HEK293 (cell line): ENCODE measurements at regions not wholly inside any gene's neighbourhood (a gene's known extent, or its start where the extent isn't known, plus 50 kb on each side); places are given as distances from the start of the nearest gene placed in this dataset.

Experiments used
- CTCF ChIA-PET: fragments of 350-600 bp; formaldehyde crosslinking; extraction: SDS; loops from one replicate; lab custom pipeline; 2021; ENCODE audit warnings: antibody characterized with exemption; lab: Yijun Ruan, JAX
- POLR2A ChIA-PET: fragments of 300-600 bp; formaldehyde crosslinking; extraction: SDS; loops from one replicate; lab custom pipeline; 2020; ENCODE audit warnings: antibody characterized with exemption, inconsistent platforms; lab: Yijun Ruan, JAX
- H3K27ac ChIP-seq: fragments of 200-500 bp; sonication (Bioruptor generic); 2 replicates; pipeline ENCODE4 v1.5.1; 2014; ENCODE audit warnings: low read depth, low read length, control low read depth, inconsistent platforms; ENCODE audit errors: extremely low read depth
- H3K36me3 ChIP-seq, 2 experiments: fragments of 200-500 bp in 1 of 2; sonication (Bioruptor generic) in 1 of 2; 1 replicate in 1 of 2; 2 replicates in 1 of 2; pipeline ENCODE4 v1.5.1; 2014 to 2017; ENCODE audit warnings: inconsistent platforms in 2 of 2, low read length in 2 of 2; ENCODE audit not compliant: control insufficient read depth in 2 of 2, insufficient read depth in 1 of 2
- H3K4me1 ChIP-seq: fragments of 200-500 bp; sonication (Bioruptor generic); 2 replicates; pipeline ENCODE4 v1.5.1; 2014; ENCODE audit warnings: mild to moderate bottlenecking, low read length, inconsistent platforms; ENCODE audit not compliant: control insufficient read depth, insufficient read depth
- H3K4me3 ChIP-seq: 2 replicates; pipeline ENCODE4 v1.5.1; 2011; ENCODE audit warnings: low read depth, mild to moderate bottlenecking, control low read depth, low read length, moderate library complexity
- H3K9me3 ChIP-seq: fragments of 200-500 bp; sonication (Bioruptor generic); 2 replicates; pipeline ENCODE4 v1.5.1; 2014; ENCODE audit warnings: low read depth, low read length, inconsistent platforms; ENCODE audit not compliant: control insufficient read depth, insufficient read depth
- AEBP2 ChIP-seq: fragments of 450-650 bp; formaldehyde crosslinking; IDR thresholded peaks from 2 replicates; pipeline ENCODE4 v1.5.1; 2016; ENCODE audit warnings: missing biosample characterization, missing genetic modification characterization, borderline replicate concordance
- IKZF3 ChIP-seq: fragments of 450-650 bp; IDR thresholded peaks from 2 replicates; pipeline ENCODE4 v1.5.0; 2018; ENCODE audit warnings: missing biosample characterization, mild to moderate bottlenecking, missing genetic modification characterization, moderate library complexity
- MEIS1 ChIP-seq: sonication (generic); formaldehyde crosslinking; IDR thresholded peaks from 2 replicates; pipeline ENCODE4 v1.8.1; 2022; ENCODE audit warnings: missing genetic modification reagents, mild to moderate bottlenecking, borderline replicate concordance
- MYNN ChIP-seq: fragments of 450-650 bp; formaldehyde crosslinking; IDR thresholded peaks from 2 replicates; pipeline ENCODE4 v1.5.1; 2016; ENCODE audit warnings: missing biosample characterization, missing genetic modification characterization, borderline replicate concordance
- MZF1 ChIP-seq: fragments of 450-650 bp; formaldehyde crosslinking; IDR thresholded peaks from 2 replicates; pipeline ENCODE4 v1.5.1; 2017; ENCODE audit warnings: missing biosample characterization, missing genetic modification characterization, borderline replicate concordance
- PRDM6 ChIP-seq: fragments of 450-650 bp; formaldehyde crosslinking; IDR thresholded peaks from 2 replicates; pipeline ENCODE4 v1.5.1; 2017; ENCODE audit warnings: missing biosample characterization, missing genetic modification characterization
- SCRT2 ChIP-seq: fragments of 450-650 bp; formaldehyde crosslinking; IDR thresholded peaks from 2 replicates; pipeline ENCODE4 v1.5.1; 2016; ENCODE audit warnings: missing biosample characterization, missing genetic modification characterization
- YY1 ChIP-seq: fragments of 450-650 bp; formaldehyde crosslinking; IDR thresholded peaks from 2 replicates; pipeline ENCODE4 v1.5.1; 2018; ENCODE audit warnings: missing biosample characterization, missing genetic modification characterization
- YY2 ChIP-seq: fragments of 450-650 bp; formaldehyde crosslinking; IDR thresholded peaks from 2 replicates; pipeline ENCODE4 v1.5.1; 2016; ENCODE audit warnings: missing biosample characterization, missing genetic modification characterization
- ZBTB17 ChIP-seq: fragments of 450-650 bp; formaldehyde crosslinking; IDR thresholded peaks from 2 replicates; pipeline ENCODE4 v1.5.1; 2016; ENCODE audit warnings: missing biosample characterization, missing genetic modification characterization
- ZBTB26 ChIP-seq: fragments of 450-650 bp; formaldehyde crosslinking; optimal IDR thresholded peaks from 2 replicates; pipeline ENCODE3; 2016; ENCODE audit warnings: missing biosample characterization, mild to moderate bottlenecking, missing genetic modification characterization
- ZEB2 ChIP-seq: fragments of 450-650 bp; formaldehyde crosslinking; IDR thresholded peaks from 2 replicates; pipeline ENCODE4 v1.5.1; 2016; ENCODE audit warnings: missing biosample characterization, missing genetic modification characterization
- ZNF155 ChIP-seq: fragments of 450-650 bp; formaldehyde crosslinking; IDR thresholded peaks from 2 replicates; pipeline ENCODE4 v1.5.1; 2016; ENCODE audit warnings: missing biosample characterization, missing genetic modification characterization
- ZNF175 ChIP-seq: fragments of 450-650 bp; formaldehyde crosslinking; IDR thresholded peaks from 2 replicates; pipeline ENCODE4 v1.5.1; 2016; ENCODE audit warnings: missing biosample characterization, missing genetic modification characterization
- ZNF223 ChIP-seq: fragments of 450-650 bp; formaldehyde crosslinking; IDR thresholded peaks from 2 replicates; pipeline ENCODE4 v1.5.1; 2016; ENCODE audit warnings: missing biosample characterization, missing genetic modification characterization
- ZNF280D ChIP-seq: fragments of 450-650 bp; formaldehyde crosslinking; IDR thresholded peaks from 2 replicates; pipeline ENCODE4 v1.5.1; 2016; ENCODE audit warnings: missing biosample characterization, missing genetic modification characterization
- ZNF426 ChIP-seq: fragments of 450-650 bp; formaldehyde crosslinking; IDR thresholded peaks from 2 replicates; pipeline ENCODE4 v1.5.1; 2017; ENCODE audit warnings: missing biosample characterization, missing genetic modification characterization, mild to moderate bottlenecking, inconsistent platforms, moderate library complexity
- ZNF473 ChIP-seq: fragments of 450-650 bp; formaldehyde crosslinking; IDR thresholded peaks from 2 replicates; pipeline ENCODE4 v1.5.1; 2017; ENCODE audit warnings: missing biosample characterization, missing genetic modification characterization
- ZNF510 ChIP-seq: fragments of 450-650 bp; formaldehyde crosslinking; IDR thresholded peaks from 2 replicates; pipeline ENCODE4 v1.5.1; 2018; ENCODE audit warnings: mild to moderate bottlenecking, missing genetic modification characterization, missing biosample characterization; ENCODE audit not compliant: insufficient replicate concordance
- ZNF561 ChIP-seq: fragments of 450-650 bp; IDR thresholded peaks from 2 replicates; pipeline ENCODE4 v1.5.1; 2018; ENCODE audit warnings: missing biosample characterization, missing genetic modification characterization, borderline replicate concordance
- ZNF621 ChIP-seq: fragments of 450-650 bp; formaldehyde crosslinking; IDR thresholded peaks from 2 replicates; pipeline ENCODE4 v1.5.1; 2017; ENCODE audit warnings: missing biosample characterization, missing genetic modification characterization
- ZNF76 ChIP-seq: fragments of 450-650 bp; formaldehyde crosslinking; IDR thresholded peaks from 2 replicates; pipeline ENCODE4; 2016; ENCODE audit warnings: low read depth, missing biosample characterization, missing genetic modification characterization, borderline replicate concordance
- ZNF791 ChIP-seq: fragments of 450-650 bp; formaldehyde crosslinking; IDR thresholded peaks from 2 replicates; pipeline ENCODE4 v1.5.1; 2016; ENCODE audit warnings: missing biosample characterization, missing genetic modification characterization
- ZNF792 ChIP-seq: fragments of 450-650 bp; formaldehyde crosslinking; IDR thresholded peaks from 2 replicates; pipeline ENCODE4 v1.5.1; 2016; ENCODE audit warnings: missing biosample characterization, missing genetic modification characterization
- ZSCAN4 ChIP-seq: fragments of 450-650 bp; formaldehyde crosslinking; IDR thresholded peaks from 2 replicates; pipeline ENCODE4 v1.5.1; 2017; ENCODE audit warnings: missing biosample characterization, missing genetic modification characterization

- CTCF ChIA-PET: interaction anchor here (0.5 to 1.8 kb wide), 2 partner anchors 25 to 691 kb away, joined by 3 to 8 read pairs; no protein-coding TSS in a partner anchor
- no peak for TF ChIP-seq AEBP2 (tag by site-specific recombination)
- no peak for TF ChIP-seq ZNF223 (tag by site-specific recombination)
- TF ChIP-seq ZNF426: no peak
- no peak for TF ChIP-seq ZBTB26 (tag by site-specific recombination)
- no peak for TF ChIP-seq YY2
- TF ChIP-seq ZNF792 (tag by site-specific recombination): no peak
- TF ChIP-seq ZNF621 (tag by site-specific recombination): no peak
- TF ChIP-seq ZNF155 (tag by site-specific recombination): no peak
- TF ChIP-seq ZNF791 (tag by site-specific recombination): no peak
- TF ChIP-seq IKZF3 (tag by site-specific recombination): no peak
- no peak for TF ChIP-seq MYNN (tag by site-specific recombination)
- no peak for TF ChIP-seq MEIS1 (CRISPR knock-in tag)
- no peaks in the 10 kb centered on the region for H3K4me1 ChIP-seq
- POLR2A ChIA-PET: no interaction called here
- no peaks in the 10 kb centered on the region for H3K36me3 ChIP-seq
- no peak overlapping the region for H3K27ac ChIP-seq
- H3K9me3 ChIP-seq: no peaks in the 10 kb centered on the region
- no peak overlapping the region for H3K4me3 ChIP-seq
Measured at GRCh38 chr15:93428807-93429351, 339.9 kb upstream of the RGMA start.

GRCh38 chr15:93428150-93428549, 339.1 kb upstream of the RGMA start:
- Histone ChIP-seq H3K36me3 (no peaks in the 10 kb centered on the region), H3K4me1 (no peaks in the 10 kb centered on the region), H3K4me3 (no peak overlapping the region), H3K27ac (no peak overlapping the region), H3K9me3 (no peaks in the 10 kb centered on the region)
- TF ChIP-seq ZNF473 (no peak), ZSCAN4 (tag by site-specific recombination) (no peak), YY1 (tag by site-specific recombination) (no peak), ZEB2 (tag by site-specific recombination) (no peak), SCRT2 (tag by site-specific recombination) (no peak)
- CTCF ChIA-PET: interaction anchor here (0.7 to 1.8 kb wide), 2 partner anchors 259 to 692 kb away, joined by 5 to 8 read pairs; no protein-coding TSS in a partner anchor
- POLR2A ChIA-PET: no interaction called here

GRCh38 chr15:93424131-93424530, 335.1 kb upstream of the RGMA start:
- no peaks in the 10 kb centered on the region for H3K36me3 ChIP-seq
- POLR2A ChIA-PET: no interaction called here
- CTCF ChIA-PET: no interaction called here
- H3K27ac ChIP-seq: no peak overlapping the region
- no peaks in the 10 kb centered on the region for H3K9me3 ChIP-seq
- no peak overlapping the region for H3K4me3 ChIP-seq
- H3K4me1 ChIP-seq: no peaks in the 10 kb centered on the region
- TF ChIP-seq ZNF561: no peak
- TF ChIP-seq ZNF175 (tag by site-specific recombination): no peak
- TF ChIP-seq MZF1 (tag by site-specific recombination): no peak
- no peak for TF ChIP-seq ZNF76 (tag by site-specific recombination)
- TF ChIP-seq PRDM6 (tag by site-specific recombination): no peak
- TF ChIP-seq ZNF510: no peak
- no peak for TF ChIP-seq ZNF280D
- TF ChIP-seq ZBTB17 (tag by site-specific recombination): no peak
